B cell (primary cell): ENCODE measurements at regions not wholly inside any gene's neighbourhood (a gene's known extent, or its start where the extent isn't known, plus 50 kb on each side); places are given as distances from the start of the nearest gene placed in this dataset.

Experiments
- ATAC-seq: fragments of 200-7000 bp; cut with Tn5 transposase; one replicate; pipeline ENCODE4 v1.10.0; 2021; ENCODE audit warnings: low read depth, mild to moderate bottlenecking, moderate number of reproducible peaks, moderate library complexity
- CTCF ChIA-PET: fragments of 350-600 bp; sonication (Branson Sonifier 250); formaldehyde crosslinking; loops from one replicate; lab custom pipeline; 2021; ENCODE audit warnings: antibody characterized with exemption, inconsistent platforms; lab: Charles Lee
- POLR2A ChIA-PET: fragments of 350-600 bp; sonication (Branson Sonifier 250); formaldehyde crosslinking; loops from one replicate; lab custom pipeline; 2021; ENCODE audit warnings: antibody characterized with exemption; lab: Charles Lee
- DNase-seq: peaks from one replicate; pipeline ENCODE4 v3.0.0; 2013
- H2AFZ ChIP-seq: 2 replicates; pipeline ENCODE4 v1.6.1; 2012; ENCODE audit warnings: mild to moderate bottlenecking, low read depth, low read length; ENCODE audit not compliant: insufficient read depth, poor library complexity, severe bottlenecking
- H3K27ac ChIP-seq, 2 donors: 1 replicate in 1 of 2; 2 replicates in 1 of 2; pipeline ENCODE4 v1.5.1; 2012 to 2013; ENCODE audit warnings: low read length in 2 of 2, mild to moderate bottlenecking in 2 of 2, moderate library complexity in 1 of 2
- H3K27me3 ChIP-seq, 4 experiments: fragments of 200-600 bp in 1 of 4; sonication (generic) in 1 of 4; replicated peaks in 1 of 4; 1 replicate in 2 of 4; 2 replicates in 2 of 4; pipeline versions ENCODE4 v1.6.1 to v1.7.0; 2013 to 2016; ENCODE audit warnings: low read length in 3 of 4, mild to moderate bottlenecking in 2 of 4, mixed read lengths in 1 of 4, moderate library complexity in 1 of 4; ENCODE audit not compliant: insufficient read depth in 4 of 4, control insufficient read depth in 3 of 4; ENCODE audit errors: control extremely low read depth in 1 of 4
- H3K36me3 ChIP-seq, 2 experiments: replicated peaks in 1 of 2; 1 replicate in 1 of 2; 2 replicates in 1 of 2; pipeline versions ENCODE4 v1.6.1 to v1.7.1; 2013; ENCODE audit warnings: low read length in 1 of 2; ENCODE audit not compliant: insufficient read depth in 2 of 2, control insufficient read depth in 1 of 2; ENCODE audit errors: control extremely low read depth in 1 of 2, extremely low read depth in 1 of 2
- H3K4me1 ChIP-seq, 2 donors: fragments of 200-600 bp in 1 of 2; sonication (generic) in 1 of 2; 1 replicate in 1 of 2; 2 replicates in 1 of 2; pipeline versions ENCODE4 v1.5.1 to v1.6.1; 2013 to 2017; ENCODE audit warnings: low read length in 2 of 2; ENCODE audit not compliant: control insufficient read depth in 2 of 2, insufficient read depth in 2 of 2
- H3K4me2 ChIP-seq: replicated peaks from 2 replicates; pipeline ENCODE3; 2012; ENCODE audit warnings: mild to moderate bottlenecking, low read depth, low read length; ENCODE audit not compliant: poor library complexity, severe bottlenecking
- H3K4me3 ChIP-seq, 5 experiments: fragments of 200-600 bp in 1 of 5; sonication (generic) in 1 of 5; 1 replicate in 3 of 5; 2 replicates in 2 of 5; pipeline versions ENCODE4 v1.5.1 to v1.7.0; 2011 to 2016; ENCODE audit warnings: low read length in 4 of 5, mild to moderate bottlenecking in 4 of 5, low read depth in 2 of 5, control low read depth in 1 of 5, moderate library complexity in 1 of 5; ENCODE audit not compliant: insufficient read depth in 1 of 5; ENCODE audit errors: control extremely low read depth in 1 of 5, extremely low read depth in 1 of 5
- H3K79me2 ChIP-seq: fragments of 200-600 bp; sonication (generic); one replicate; pipeline ENCODE4 v1.6.0; 2016; ENCODE audit warnings: low read length; ENCODE audit not compliant: control insufficient read depth, insufficient read depth
- H3K9ac ChIP-seq: fragments of 200-600 bp; sonication (generic); 2 replicates; pipeline ENCODE4 v1.6.1; 2017; ENCODE audit warnings: mild to moderate bottlenecking, low read length, moderate library complexity
- H3K9me3 ChIP-seq, 3 donors: one replicate each; pipeline versions ENCODE4 v1.6.1 to v1.7.1; 2013; ENCODE audit warnings: low read length in 2 of 3; ENCODE audit not compliant: control insufficient read depth in 2 of 3, insufficient read depth in 1 of 3; ENCODE audit errors: control extremely low read depth in 1 of 3
- H4K20me1 ChIP-seq: 2 replicates; pipeline ENCODE4 v1.6.0; 2012; ENCODE audit warnings: mild to moderate bottlenecking, low read length; ENCODE audit not compliant: insufficient read depth, control insufficient read depth, poor library complexity, severe bottlenecking
- H3K27ac Mint-ChIP-seq: one replicate; pipeline ENCODE4 v1.8.0; 2021; ENCODE audit warnings: mixed read lengths
- H3K27me3 Mint-ChIP-seq: one replicate; pipeline ENCODE4 v1.8.0; 2021; ENCODE audit warnings: mixed read lengths
- H3K4me1 Mint-ChIP-seq: one replicate; pipeline ENCODE4 v1.8.0; 2021; ENCODE audit warnings: mixed read lengths
- H3K4me3 Mint-ChIP-seq: one replicate; pipeline ENCODE4 v1.8.0; 2021; ENCODE audit warnings: mixed read lengths
- H3K9me3 Mint-ChIP-seq: one replicate; pipeline ENCODE4 v1.8.0; 2022; ENCODE audit warnings: mixed read lengths; ENCODE audit not compliant: insufficient read depth
- EZH2 ChIP-seq: IDR thresholded peaks from 2 replicates; pipeline ENCODE4 v1.6.1; 2012; ENCODE audit warnings: borderline replicate concordance, low read depth, mild to moderate bottlenecking, moderate library complexity, low read length; ENCODE audit not compliant: insufficient read depth, poor library complexity, severe bottlenecking
- WGBS: methylation state at CpG from one replicate; pipeline ENCODE4 v1.1.5; 2013; ENCODE audit warnings: missing lambda C conversion rate; ENCODE audit not compliant: insufficient coverage; 5-methylcytosine and 5-hydroxymethylcytosine counted together
- intact Hi-C: fragments of 100-400 bp; cut with micrococcal nuclease; formaldehyde crosslinking; loops from one replicate; pipeline ENCODE4 v1.10.0; 2022
- TF ChIP-seq, protein P1 (sequence below): fragments of 200-600 bp; IDR thresholded peaks from one replicate; pipeline ENCODE4 v1.8.0; 2022; ENCODE audit warnings: antibody characterized with exemption, mild to moderate bottlenecking

- intact Hi-C loops = no loop called here
- no peaks in the 10 kb centered on the region for H3K27me3 Mint-ChIP-seq
- H3K4me2 ChIP-seq = no peak overlapping the region
- H3K27ac Mint-ChIP-seq = no peak overlapping the region
- ChIA-PET CTCF (interaction anchor here (0.5 to 0.9 kb wide), 2 partner anchors 9 to 82 kb away, joined by 3 read pairs; no protein-coding TSS in a partner anchor), POLR2A (no interaction called here)
- no peak overlapping the region for H3K9ac ChIP-seq
- no peaks in the 10 kb centered on the region for H3K4me1 Mint-ChIP-seq
- no peaks in the 10 kb centered on the region for H3K36me3 ChIP-seq
- H3K4me3 Mint-ChIP-seq = no peak overlapping the region
- TF ChIP-seq EZH2 = no peak
- TF ChIP-seq, protein P1, sequence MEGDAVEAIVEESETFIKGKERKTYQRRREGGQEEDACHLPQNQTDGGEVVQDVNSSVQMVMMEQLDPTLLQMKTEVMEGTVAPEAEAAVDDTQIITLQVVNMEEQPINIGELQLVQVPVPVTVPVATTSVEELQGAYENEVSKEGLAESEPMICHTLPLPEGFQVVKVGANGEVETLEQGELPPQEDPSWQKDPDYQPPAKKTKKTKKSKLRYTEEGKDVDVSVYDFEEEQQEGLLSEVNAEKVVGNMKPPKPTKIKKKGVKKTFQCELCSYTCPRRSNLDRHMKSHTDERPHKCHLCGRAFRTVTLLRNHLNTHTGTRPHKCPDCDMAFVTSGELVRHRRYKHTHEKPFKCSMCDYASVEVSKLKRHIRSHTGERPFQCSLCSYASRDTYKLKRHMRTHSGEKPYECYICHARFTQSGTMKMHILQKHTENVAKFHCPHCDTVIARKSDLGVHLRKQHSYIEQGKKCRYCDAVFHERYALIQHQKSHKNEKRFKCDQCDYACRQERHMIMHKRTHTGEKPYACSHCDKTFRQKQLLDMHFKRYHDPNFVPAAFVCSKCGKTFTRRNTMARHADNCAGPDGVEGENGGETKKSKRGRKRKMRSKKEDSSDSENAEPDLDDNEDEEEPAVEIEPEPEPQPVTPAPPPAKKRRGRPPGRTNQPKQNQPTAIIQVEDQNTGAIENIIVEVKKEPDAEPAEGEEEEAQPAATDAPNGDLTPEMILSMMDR = no peak
- no peaks in the 10 kb centered on the region for H4K20me1 ChIP-seq
- no peaks in the 10 kb centered on the region for H3K4me1 ChIP-seq
- H3K9me3 ChIP-seq = no peaks in the 10 kb centered on the region
- H3K79me2 ChIP-seq = no peaks in the 10 kb centered on the region
- no peak overlapping the region for H3K27ac ChIP-seq
- H2AFZ ChIP-seq = no peak overlapping the region
- no peaks in the 10 kb centered on the region for H3K27me3 ChIP-seq
- ATAC-seq (no peak), DNase-seq (no peak)
- H3K4me3 ChIP-seq = no peak overlapping the region
- no peaks in the 10 kb centered on the region for H3K9me3 Mint-ChIP-seq
Observed at GRCh38 chr3:88926221-88926620, 181.2 kb upstream of the EPHA3 start.

- intact Hi-C loops = no loop called here
- H3K27ac Mint-ChIP-seq = no peak overlapping the region
Observed at GRCh38 chr3:88930611-88931010, 176.8 kb upstream of the EPHA3 start.

More at GRCh38 chr3:88930611-88931010, 176.8 kb upstream of the EPHA3 start:
- DNase-seq = no peak
- Histone ChIP-seq H3K9me3 (no peaks in the 10 kb centered on the region), H2AFZ (no peak overlapping the region), H3K79me2 (no peaks in the 10 kb centered on the region), H3K36me3 (no peaks in the 10 kb centered on the region), H3K4me3 (no peak overlapping the region), H4K20me1 (no peaks in the 10 kb centered on the region), H3K4me1 (no peaks in the 10 kb centered on the region), H3K9ac (no peak overlapping the region), H3K27ac (no peak overlapping the region), H3K27me3 (no peaks in the 10 kb centered on the region), H3K4me2 (no peak overlapping the region)
- Mint-ChIP-seq H3K4me3 (no peak overlapping the region), H3K27me3 (no peaks in the 10 kb centered on the region), H3K4me1 (no peaks in the 10 kb centered on the region), H3K9me3 (no peaks in the 10 kb centered on the region)
- TF ChIP-seq EZH2 = no peak
- TF ChIP-seq, protein P1 = no peak
- no peak for ATAC-seq
- POLR2A ChIA-PET = no interaction called here
- WGBS = no CpG with 5 or more reads among the region's 1 CpG
- CTCF ChIA-PET = no interaction called here
